Lung (tissue), 11 donors: ENCODE measurements at regions not wholly inside any gene's neighbourhood (a gene's known extent, or its start where the extent isn't known, plus 50 kb on each side); places are given as distances from the start of the nearest gene placed in this dataset.

Experiments used
- ATAC-seq: fragments of 200-7000 bp; cut with Tn5 transposase; one replicate; pipeline ENCODE4 v1.9.1; 2020; ENCODE audit warnings: moderate number of reproducible peaks; ENCODE audit not compliant: insufficient read depth, low FRiP score
- DNase-seq, 3 donors: peaks; one replicate each; pipeline ENCODE4 v3.0.0-alpha.2; 2013 to 2017
- H3K27ac ChIP-seq, 2 donors: one replicate each; pipeline ENCODE4 v1.5.1; 2013; ENCODE audit warnings: mild to moderate bottlenecking in 2 of 2, moderate library complexity in 2 of 2, control low read depth in 1 of 2, inconsistent platforms in 1 of 2, low read depth in 1 of 2, low read length in 1 of 2
- H3K27me3 ChIP-seq, 3 donors: one replicate each; pipeline ENCODE4 v1.5.1; 2013; ENCODE audit warnings: low read length in 2 of 3; ENCODE audit not compliant: control insufficient read depth in 3 of 3, insufficient read depth in 3 of 3
- H3K36me3 ChIP-seq, 4 donors: one replicate each; pipeline ENCODE4 v1.5.1; 2013; ENCODE audit warnings: low read length in 4 of 4, mild to moderate bottlenecking in 1 of 4, moderate library complexity in 1 of 4; ENCODE audit not compliant: control insufficient read depth in 4 of 4, insufficient read depth in 4 of 4
- H3K4me1 ChIP-seq, 5 donors: one replicate each; pipeline ENCODE4 v1.5.1; 2013; ENCODE audit warnings: low read length in 5 of 5, mild to moderate bottlenecking in 2 of 5, moderate library complexity in 1 of 5; ENCODE audit not compliant: control insufficient read depth in 5 of 5, insufficient read depth in 5 of 5
- H3K4me3 ChIP-seq: one replicate; pipeline ENCODE4 v1.5.1; 2013; ENCODE audit warnings: mild to moderate bottlenecking, control low read depth, moderate library complexity
- H3K9ac ChIP-seq, 2 donors: one replicate each; pipeline ENCODE4 v1.5.1; 2013; ENCODE audit warnings: low read length in 2 of 2, control low read depth in 1 of 2; ENCODE audit not compliant: insufficient read depth in 1 of 2
- H3K9me3 ChIP-seq, 4 donors: one replicate each; pipeline ENCODE4 v1.5.1; 2013; ENCODE audit warnings: low read length in 3 of 4, mild to moderate bottlenecking in 1 of 4, moderate library complexity in 1 of 4; ENCODE audit not compliant: control insufficient read depth in 4 of 4, insufficient read depth in 3 of 4
- WGBS, 2 donors: extraction: QIAGEN DNeasy Blood & Tissue Kit; methylation state at CpG; one replicate each; pipeline ENCODE4 v1.1.7; 2013; 5-methylcytosine and 5-hydroxymethylcytosine counted together
- TF ChIP-seq, protein P1 (sequence below): IDR thresholded peaks from 2 replicates; pipeline ENCODE4 v1.5.1; 2012; ENCODE audit warnings: mild to moderate bottlenecking; ENCODE audit errors: control extremely low read depth, extremely low read depth
- donor health status: control.
- donor health status: control.
- donor health status: Bipolar disorder and iron deficiency.
- donor health status: healthy.
- donor health status: DM: yes; HTN: yes; CAD: no.

DNA sequence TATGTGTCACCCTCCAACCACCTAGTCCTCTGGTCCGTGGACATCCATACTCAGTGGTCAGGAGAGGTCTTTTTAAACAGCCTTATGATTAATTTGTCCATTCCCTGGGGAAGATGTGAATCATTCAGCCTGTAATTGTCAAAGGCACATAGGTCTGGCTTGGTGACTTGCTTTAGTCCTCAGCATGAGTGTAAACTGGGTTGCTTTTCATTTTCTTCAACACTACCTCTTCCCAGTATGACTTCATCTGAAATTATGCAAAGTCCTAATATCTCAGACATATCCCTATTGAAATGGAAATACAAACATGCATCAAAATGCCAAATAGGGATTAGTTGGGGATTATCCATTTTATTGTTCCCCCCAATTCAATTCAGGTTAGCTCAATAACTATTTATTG is 208.3 kb upstream of the AMOT start:
- Histone ChIP-seq H3K27me3 (peaks cover 0 to 15% (median 8%) of the 10 kb centered on the region in 3 donors), H3K9me3 (peaks cover 0 to 6% (median under 1%) of the 10 kb centered on the region in 4 donors), H3K9ac (no peak overlapping the region), H3K4me3 (no peak overlapping the region), H3K27ac (no peak overlapping the region), H3K4me1 (no peaks in the 10 kb centered on the region), H3K36me3 (no peaks in the 10 kb centered on the region)
- ATAC-seq (no peak), DNase-seq (no peak)
- whole genome bisulfite sequencing, 2 donors: 62 to 63% methylated on average over 1 of the region's 1 CpG
- TF ChIP-seq, protein P1, sequence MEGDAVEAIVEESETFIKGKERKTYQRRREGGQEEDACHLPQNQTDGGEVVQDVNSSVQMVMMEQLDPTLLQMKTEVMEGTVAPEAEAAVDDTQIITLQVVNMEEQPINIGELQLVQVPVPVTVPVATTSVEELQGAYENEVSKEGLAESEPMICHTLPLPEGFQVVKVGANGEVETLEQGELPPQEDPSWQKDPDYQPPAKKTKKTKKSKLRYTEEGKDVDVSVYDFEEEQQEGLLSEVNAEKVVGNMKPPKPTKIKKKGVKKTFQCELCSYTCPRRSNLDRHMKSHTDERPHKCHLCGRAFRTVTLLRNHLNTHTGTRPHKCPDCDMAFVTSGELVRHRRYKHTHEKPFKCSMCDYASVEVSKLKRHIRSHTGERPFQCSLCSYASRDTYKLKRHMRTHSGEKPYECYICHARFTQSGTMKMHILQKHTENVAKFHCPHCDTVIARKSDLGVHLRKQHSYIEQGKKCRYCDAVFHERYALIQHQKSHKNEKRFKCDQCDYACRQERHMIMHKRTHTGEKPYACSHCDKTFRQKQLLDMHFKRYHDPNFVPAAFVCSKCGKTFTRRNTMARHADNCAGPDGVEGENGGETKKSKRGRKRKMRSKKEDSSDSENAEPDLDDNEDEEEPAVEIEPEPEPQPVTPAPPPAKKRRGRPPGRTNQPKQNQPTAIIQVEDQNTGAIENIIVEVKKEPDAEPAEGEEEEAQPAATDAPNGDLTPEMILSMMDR: no peak

DNA sequence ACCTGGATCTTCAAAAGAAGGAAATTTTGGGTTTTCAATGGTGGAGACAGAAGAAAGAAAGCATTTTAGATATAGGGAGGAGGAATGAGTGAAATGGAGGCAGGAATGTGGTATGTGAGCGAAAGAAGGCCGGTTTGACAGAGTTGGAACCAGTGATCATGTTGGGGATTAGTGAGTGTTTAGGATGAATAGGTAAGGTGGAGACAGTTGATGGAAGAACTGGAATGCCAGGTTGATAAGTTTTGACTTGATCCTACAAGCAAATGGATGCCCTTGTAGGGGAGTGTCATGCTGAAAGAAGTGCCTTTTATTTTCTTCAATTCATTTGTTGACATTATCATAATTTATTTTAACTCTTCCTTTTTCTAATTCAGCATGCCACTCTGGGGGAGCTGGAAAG is 207.8 kb upstream of the AMOT start:
- DNase-seq (no peak), ATAC-seq (no peak)
- H3K4me3 ChIP-seq: no peak overlapping the region
- no peak overlapping the region for H3K27ac ChIP-seq
- TF ChIP-seq, protein P1: no peak
- H3K9me3 ChIP-seq: peaks cover 0 to 3% (median under 1%) of the 10 kb centered on the region in 4 donors
- H3K9ac ChIP-seq: no peak overlapping the region
- no peaks in the 10 kb centered on the region for H3K4me1 ChIP-seq
- H3K36me3 ChIP-seq: no peaks in the 10 kb centered on the region
- WGBS, 2 donors: 84 to 91% methylated on average over 2 of the region's 2 CpGs
- H3K27me3 ChIP-seq: peaks cover 0 to 15% (median 8%) of the 10 kb centered on the region in 3 donors

DNA sequence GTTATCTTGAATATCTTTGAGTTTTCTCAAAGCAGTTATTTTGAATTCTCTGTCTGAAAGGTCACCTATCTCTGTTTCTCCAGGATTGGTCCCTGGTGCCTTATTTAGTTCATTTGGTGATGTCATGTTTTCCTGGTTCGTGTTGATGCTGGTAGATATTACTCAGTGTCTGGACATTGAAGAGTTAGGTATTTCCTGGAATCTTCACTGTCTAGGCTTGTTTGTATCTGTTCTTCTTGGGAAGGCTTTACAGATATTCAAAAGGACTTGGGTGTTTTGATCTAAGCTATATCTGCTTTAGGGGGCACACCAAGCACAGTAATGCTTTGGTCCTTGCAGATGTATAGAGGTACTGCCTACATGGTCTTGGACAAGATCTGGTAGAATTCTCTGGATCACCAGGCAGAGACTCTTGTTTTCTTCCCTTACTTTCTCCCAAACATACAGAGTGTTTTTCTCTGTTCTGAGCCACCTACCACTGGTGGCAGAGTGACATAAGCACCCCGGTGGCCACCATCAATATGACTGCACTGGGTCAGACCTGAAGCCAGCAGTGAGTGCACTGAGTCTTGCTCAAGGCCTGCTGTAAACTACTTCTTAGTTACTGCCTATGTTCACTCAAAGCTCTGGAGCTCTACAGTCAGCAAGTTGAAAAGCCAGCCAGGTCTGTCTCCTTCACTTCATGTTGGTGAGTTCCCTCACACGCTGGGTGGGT is 193.5 kb upstream of the AMOT start:
- Histone ChIP-seq H3K27me3 (peaks cover 0 to 8% (median 0%) of the 10 kb centered on the region in 3 donors), H3K4me1 (no peaks in the 10 kb centered on the region), H3K27ac (no peak overlapping the region), H3K9me3 (peaks cover 0 to 3% (median 0%) of the 10 kb centered on the region in 4 donors), H3K4me3 (no peak overlapping the region), H3K9ac (no peak overlapping the region), H3K36me3 (no peaks in the 10 kb centered on the region)
- DNase-seq: no peak
- WGBS, 2 donors: 56 to 73% methylated on average over 3 of the region's 3 CpGs
- TF ChIP-seq, protein P1: no peak
- no peak for ATAC-seq

DNA sequence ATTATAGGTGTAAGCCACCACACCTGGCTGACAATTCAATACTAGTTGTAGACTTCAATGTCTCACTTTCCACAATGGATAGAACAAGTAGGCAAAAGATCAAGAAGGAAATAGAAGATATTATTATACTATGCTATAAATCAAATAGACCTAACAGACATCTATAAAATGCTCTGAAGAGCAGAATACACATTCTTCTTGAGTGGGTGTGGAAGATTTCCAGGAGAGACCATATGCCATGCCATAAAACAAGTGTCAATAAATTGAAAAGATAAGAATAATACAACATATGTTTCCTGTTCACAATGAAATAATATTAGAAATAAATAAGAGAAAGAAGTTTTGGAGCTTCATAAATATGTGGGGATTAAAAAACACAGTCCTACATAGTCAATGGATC is 179.3 kb upstream of the AMOT start:
- H3K27me3 ChIP-seq: peaks cover 0 to 12% (median 5%) of the 10 kb centered on the region in 3 donors
- no peaks in the 10 kb centered on the region for H3K9me3 ChIP-seq
- DNase-seq: no peak
- no peaks in the 10 kb centered on the region for H3K4me1 ChIP-seq
- TF ChIP-seq, protein P1: no peak
- H3K36me3 ChIP-seq: no peaks in the 10 kb centered on the region
- ATAC-seq: no peak
- H3K9ac ChIP-seq: no peak overlapping the region
- H3K4me3 ChIP-seq: no peak overlapping the region
- H3K27ac ChIP-seq: no peak overlapping the region
